Caco-2 (cell line): ENCODE measurements at regions not wholly inside any gene's neighbourhood (a gene's known extent, or its start where the extent isn't known, plus 50 kb on each side); places are given as distances from the start of the nearest gene placed in this dataset.

ENCODE experiments used
- BruUV-seq: library from RNA; stranded (reverse); fragments of 400-500 nt; replicated peaks from 2 replicates; lab custom pipeline; 2021; lab: Mats Ljungman, UMichigan
- CTCF ChIA-PET: fragments of 300-600 bp; sonication (Branson Sonifier 250); formaldehyde crosslinking; loops from one replicate; lab custom pipeline; 2022; ENCODE audit warnings: antibody characterized with exemption; lab: Charles Lee
- POLR2A ChIA-PET: fragments of 300-600 bp; sonication (Branson Sonifier 250); formaldehyde crosslinking; loops from one replicate; lab custom pipeline; 2022; ENCODE audit warnings: antibody characterized with exemption; lab: Charles Lee
- DNase-seq, 2 experiments: peaks; one replicate each; pipeline versions ENCODE4 v3.0.0 to v3.0.0-alpha.2; 2020 to 2022
- H3K27me3 ChIP-seq: replicated peaks from 2 replicates; pipeline ENCODE4 v1.6.0; 2011; ENCODE audit warnings: low read length; ENCODE audit not compliant: control insufficient read depth, insufficient read depth
- H3K36me3 ChIP-seq: 2 replicates; pipeline ENCODE4 v1.5.1; 2011; ENCODE audit warnings: low read length; ENCODE audit not compliant: control insufficient read depth, insufficient read depth
- H3K4me1 ChIP-seq: fragments of 250-450 bp; sonication (Bioruptor Pico); 2 replicates; pipeline ENCODE4 v1.5.1; 2020; ENCODE audit warnings: mild to moderate bottlenecking
- H3K4me3 ChIP-seq: 2 replicates; pipeline ENCODE4 v1.5.1; 2011; ENCODE audit warnings: low read depth, mild to moderate bottlenecking, control low read depth, low read length
- H3K9me3 ChIP-seq: fragments of 250-450 bp; sonication (Bioruptor Pico); 2 replicates; pipeline ENCODE4 v1.5.1; 2020; ENCODE audit warnings: mild to moderate bottlenecking, moderate library complexity
- H3K27ac Mint-ChIP-seq: one replicate; pipeline ENCODE4 v1.8.0; 2022; ENCODE audit warnings: mixed read lengths; ENCODE audit not compliant: unreplicated experiment
- H3K27me3 Mint-ChIP-seq: one replicate; pipeline ENCODE4 v1.8.0; 2022; ENCODE audit warnings: mixed read lengths; ENCODE audit not compliant: insufficient read depth, unreplicated experiment
- H3K36me3 Mint-ChIP-seq: one replicate; pipeline ENCODE4 v1.8.0; 2022; ENCODE audit warnings: mild to moderate bottlenecking, mixed read lengths; ENCODE audit not compliant: insufficient read depth, unreplicated experiment
- H3K4me1 Mint-ChIP-seq: one replicate; pipeline ENCODE4 v1.8.0; 2022; ENCODE audit warnings: low read depth, mixed read lengths; ENCODE audit not compliant: unreplicated experiment
- H3K4me3 Mint-ChIP-seq: one replicate; pipeline ENCODE4 v1.8.0; 2022; ENCODE audit warnings: mild to moderate bottlenecking, moderate library complexity, mixed read lengths; ENCODE audit not compliant: unreplicated experiment
- H3K9me3 Mint-ChIP-seq: one replicate; pipeline ENCODE4 v1.8.0; 2022; ENCODE audit warnings: mixed read lengths; ENCODE audit not compliant: unreplicated experiment
- CTCF ChIP-seq, 2 experiments: fragments of 200-600 bp in 1 of 2; IDR thresholded peaks; 1 replicate in 1 of 2; 2 replicates in 1 of 2; pipeline versions ENCODE4 v1.5.1 to v1.8.0; 2011 to 2022; ENCODE audit warnings: antibody characterized with exemption in 1 of 2, control low read depth in 1 of 2, inconsistent platforms in 1 of 2, low read depth in 1 of 2, low read length in 1 of 2, mild to moderate bottlenecking in 1 of 2, moderate library complexity in 1 of 2; ENCODE audit not compliant: insufficient read depth in 1 of 2, severe bottlenecking in 1 of 2, unreplicated experiment in 1 of 2
- intact Hi-C: fragments of 100-400 bp; cut with micrococcal nuclease; formaldehyde crosslinking; loops from one replicate; pipeline ENCODE4 v1.10.0; 2022; ENCODE audit not compliant: unreplicated experiment

- no peak for TF ChIP-seq CTCF (IDR thresholded peaks at IDR 0.05; ENCODE audit: insufficient read depth in 1 of 2, low read depth in 1 of 2, low read length in 1 of 2, severe bottlenecking in 1 of 2, unreplicated experiment in 1 of 2)
- peaks cover 14% of the 10 kb centered on the region for H3K27me3 Mint-ChIP-seq
- no peaks in the 10 kb centered on the region for H3K9me3 Mint-ChIP-seq
- Histone ChIP-seq H3K36me3 (no peaks in the 10 kb centered on the region), H3K4me1 (no peaks in the 10 kb centered on the region), H3K9me3 (no peaks in the 10 kb centered on the region), H3K4me3 (no peak overlapping the region), H3K27me3 (no peaks in the 10 kb centered on the region)
- no peaks in the 10 kb centered on the region for H3K4me1 Mint-ChIP-seq
- H3K4me3 Mint-ChIP-seq: no peak overlapping the region
- no peak for DNase-seq
- intact Hi-C loops: no loop called here
- H3K27ac Mint-ChIP-seq: no peak overlapping the region
- BruUV-seq: no TSS peak
- ChIA-PET CTCF (no interaction called here), POLR2A (no interaction called here)
- H3K36me3 Mint-ChIP-seq: no peaks in the 10 kb centered on the region
Observed at GRCh38 chr14:76580967-76581366, 180.3 kb upstream of the VASH1 start.

GRCh38 chr14:76581592-76581991, 179.7 kb upstream of the VASH1 start:
- Mint-ChIP-seq H3K4me1 (no peaks in the 10 kb centered on the region), H3K9me3 (no peaks in the 10 kb centered on the region), H3K4me3 (no peak overlapping the region), H3K27ac (no peak overlapping the region), H3K27me3 (peaks cover 13% of the 10 kb centered on the region), H3K36me3 (no peaks in the 10 kb centered on the region)
- Histone ChIP-seq H3K4me1 (no peaks in the 10 kb centered on the region), H3K27me3 (no peaks in the 10 kb centered on the region), H3K9me3 (no peaks in the 10 kb centered on the region), H3K4me3 (no peak overlapping the region), H3K36me3 (no peaks in the 10 kb centered on the region)
- intact Hi-C loops: no loop called here
- ChIA-PET CTCF (no interaction called here), POLR2A (no interaction called here)
- no peak for DNase-seq
- no TSS peak for BruUV-seq
- TF ChIP-seq CTCF (IDR thresholded peaks at IDR 0.05; ENCODE audit: insufficient read depth in 1 of 2, low read depth in 1 of 2, low read length in 1 of 2, severe bottlenecking in 1 of 2, unreplicated experiment in 1 of 2): no peak

- H3K27ac Mint-ChIP-seq: no peak overlapping the region
- intact Hi-C loops: no loop called here
- H3K27me3 ChIP-seq: no peaks in the 10 kb centered on the region
- H3K9me3 ChIP-seq: no peaks in the 10 kb centered on the region
- no peak overlapping the region for H3K4me3 ChIP-seq
- H3K36me3 Mint-ChIP-seq: no peaks in the 10 kb centered on the region
- no peak overlapping the region for H3K4me3 Mint-ChIP-seq
- H3K36me3 ChIP-seq: no peaks in the 10 kb centered on the region
- BruUV-seq: no TSS peak
- ChIA-PET POLR2A (no interaction called here), CTCF (no interaction called here)
- H3K27me3 Mint-ChIP-seq: peaks cover 11% of the 10 kb centered on the region
- no peaks in the 10 kb centered on the region for H3K4me1 Mint-ChIP-seq
- no peaks in the 10 kb centered on the region for H3K9me3 Mint-ChIP-seq
- no peaks in the 10 kb centered on the region for H3K4me1 ChIP-seq
- no peak for TF ChIP-seq CTCF (IDR thresholded peaks at IDR 0.05; ENCODE audit: insufficient read depth in 1 of 2, low read depth in 1 of 2, low read length in 1 of 2, severe bottlenecking in 1 of 2, unreplicated experiment in 1 of 2)
- no peak for DNase-seq
Observed at GRCh38 chr14:76582447-76582846, 178.8 kb upstream of the VASH1 start.
